ENCODE measurements at regions not wholly inside any gene's neighbourhood (a gene's known extent, or its start where the extent isn't known, plus 50 kb on each side); places are given as distances from the start of the nearest gene placed in this dataset.

DNA sequence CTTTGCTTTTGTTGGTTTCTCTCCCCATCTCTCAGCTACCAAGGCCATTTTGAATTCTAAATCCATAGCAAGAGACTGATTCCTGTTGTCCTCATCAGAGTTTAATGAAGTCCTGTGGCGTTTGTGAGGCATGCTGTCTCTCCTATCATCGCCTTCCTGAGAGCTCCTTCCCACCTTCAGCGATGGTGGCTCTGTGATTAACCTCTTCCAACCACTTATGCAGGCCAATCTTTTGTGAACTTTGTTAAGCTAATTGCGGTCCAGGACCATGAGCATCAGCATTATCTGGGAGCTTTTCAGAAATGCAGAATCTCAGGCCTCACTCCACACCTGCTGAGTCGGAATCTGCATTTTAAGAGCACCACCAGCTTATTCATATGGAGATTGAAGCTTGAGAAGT is 272.5 kb upstream of the CDYL start:
- no peak overlapping the region for H3K27ac ChIP-seq (ENCODE audit: low read depth, low read length)
- no peaks in the 10 kb centered on the region for H3K36me3 ChIP-seq (ENCODE audit: control insufficient read depth, insufficient read depth, low read length)
- H3K4me1 ChIP-seq (ENCODE audit: control insufficient read depth, insufficient read depth, low read length): peaks cover 20% of the 10 kb centered on the region
- no peak overlapping the region for H3K9ac ChIP-seq (ENCODE audit: low read length)
- no peaks in the 10 kb centered on the region for H3K27me3 ChIP-seq (ENCODE audit: control insufficient read depth, insufficient read depth, low read length)
- H3K4me3 ChIP-seq (ENCODE audit: low read depth, low read length): no peak overlapping the region
- peaks cover 3% of the 10 kb centered on the region; the same call in 1 of the 2 replicates for H3K9me3 ChIP-seq (ENCODE audit: control insufficient read depth, insufficient read depth, low read depth, low read length)

DNA sequence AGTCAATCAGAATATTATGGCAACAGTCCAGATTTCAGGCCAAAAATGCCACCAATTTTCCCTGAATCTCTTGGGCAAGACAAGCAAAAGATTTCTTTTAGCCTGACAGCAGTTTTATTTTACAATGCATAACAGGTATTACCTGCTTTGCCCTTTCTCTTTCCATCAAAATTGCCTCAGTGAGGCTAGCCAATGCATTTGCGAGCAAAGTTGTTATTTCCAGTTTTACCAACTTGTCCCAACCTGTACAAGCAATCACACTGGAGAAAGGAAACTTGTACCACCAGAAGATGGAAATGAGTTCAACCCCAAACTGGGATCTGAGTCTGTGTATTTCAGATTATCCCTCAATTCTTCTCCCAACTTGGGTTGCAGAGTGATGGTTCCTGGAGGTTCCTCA is 279.9 kb upstream of the CDYL start:
- Histone ChIP-seq H3K9ac (ENCODE audit: low read length) (no peak overlapping the region), H3K4me1 (ENCODE audit: control insufficient read depth, insufficient read depth, low read length) (no peaks in the 10 kb centered on the region), H3K4me3 (ENCODE audit: low read depth, low read length) (no peak overlapping the region), H3K27ac (ENCODE audit: low read depth, low read length) (no peak overlapping the region), H3K36me3 (ENCODE audit: control insufficient read depth, insufficient read depth, low read length) (no peaks in the 10 kb centered on the region), H3K27me3 (ENCODE audit: control insufficient read depth, insufficient read depth, low read length) (no peaks in the 10 kb centered on the region), H3K9me3 (ENCODE audit: control insufficient read depth, insufficient read depth, low read depth, low read length) (peaks cover 3% of the 10 kb centered on the region)

DNA sequence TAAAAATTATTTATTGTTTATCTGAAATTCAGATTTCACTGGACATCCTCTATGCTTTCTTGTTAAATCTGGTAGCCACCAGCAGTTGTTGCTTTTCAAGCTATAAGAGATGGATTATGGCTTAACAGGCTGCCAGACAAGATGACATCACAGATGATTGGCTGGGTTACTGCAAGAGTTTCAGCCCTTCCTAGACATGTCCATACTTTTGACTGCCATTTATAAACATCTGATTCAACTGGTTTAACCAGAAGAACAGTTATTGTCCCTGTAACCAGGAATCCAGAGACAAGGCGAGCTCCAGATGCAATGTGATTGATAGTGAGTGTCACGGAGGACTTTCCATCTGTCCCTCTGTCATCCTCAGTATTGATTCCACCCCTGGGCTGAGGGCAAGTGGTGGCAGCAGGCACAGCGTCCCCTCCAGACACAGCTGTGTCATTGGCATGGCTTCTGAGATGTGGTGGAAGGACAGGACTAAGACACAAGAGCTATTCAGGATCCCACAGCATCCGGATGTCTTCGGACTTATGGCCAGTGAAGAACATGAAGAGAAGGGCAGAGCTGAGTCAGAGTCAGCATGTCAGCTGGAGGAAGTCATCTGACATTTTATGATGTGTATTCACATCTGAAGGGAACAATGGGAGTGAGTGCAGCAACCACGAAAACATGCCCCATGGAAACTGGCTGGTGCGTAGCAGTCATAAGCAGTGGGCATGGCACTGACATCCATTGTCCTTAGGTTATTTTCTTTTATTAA is 284.5 kb upstream of the CDYL start:
- H3K36me3 ChIP-seq (ENCODE audit: control insufficient read depth, insufficient read depth, low read length): no peaks in the 10 kb centered on the region
- H3K4me1 ChIP-seq (ENCODE audit: control insufficient read depth, insufficient read depth, low read length): peaks cover 5% of the 10 kb centered on the region; the same call in 1 of the 2 replicates
- no peak overlapping the region for H3K9ac ChIP-seq (ENCODE audit: low read length)
- H3K27me3 ChIP-seq (ENCODE audit: control insufficient read depth, insufficient read depth, low read length): no peaks in the 10 kb centered on the region
- peaks cover 37% of the 10 kb centered on the region for H3K9me3 ChIP-seq (ENCODE audit: control insufficient read depth, insufficient read depth, low read depth, low read length)
- H3K4me3 ChIP-seq (ENCODE audit: low read depth, low read length): no peak overlapping the region
- no peak overlapping the region for H3K27ac ChIP-seq (ENCODE audit: low read depth, low read length)

DNA sequence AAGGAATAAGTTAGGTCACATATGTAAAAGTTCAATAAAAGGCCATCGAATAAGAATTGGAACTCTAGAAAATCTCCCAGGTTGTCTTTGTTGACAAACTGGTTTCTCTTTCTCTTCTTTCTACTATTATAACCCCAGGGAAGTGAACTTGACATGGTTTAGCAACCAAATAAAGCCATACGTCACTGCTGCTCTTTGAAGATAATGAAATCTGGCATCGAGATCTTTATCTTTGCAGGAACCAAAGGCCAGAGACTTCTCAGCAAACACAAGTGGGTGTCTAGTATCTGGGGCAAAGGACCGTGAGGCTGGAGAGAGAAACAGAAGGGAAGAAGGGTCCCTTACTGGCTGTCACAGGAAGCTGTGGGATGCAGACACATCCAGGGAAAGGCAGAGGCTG is 286.7 kb upstream of the CDYL start:
- Histone ChIP-seq H3K9ac (ENCODE audit: low read length) (no peak overlapping the region), H3K4me1 (ENCODE audit: control insufficient read depth, insufficient read depth, low read length) (peaks cover 11% of the 10 kb centered on the region), H3K27me3 (ENCODE audit: control insufficient read depth, insufficient read depth, low read length) (no peaks in the 10 kb centered on the region), H3K9me3 (ENCODE audit: control insufficient read depth, insufficient read depth, low read depth, low read length) (peaks cover 50% of the 10 kb centered on the region), H3K4me3 (ENCODE audit: low read depth, low read length) (no peak overlapping the region), H3K27ac (ENCODE audit: low read depth, low read length) (no peak overlapping the region), H3K36me3 (ENCODE audit: control insufficient read depth, insufficient read depth, low read length) (no peaks in the 10 kb centered on the region)

DNA sequence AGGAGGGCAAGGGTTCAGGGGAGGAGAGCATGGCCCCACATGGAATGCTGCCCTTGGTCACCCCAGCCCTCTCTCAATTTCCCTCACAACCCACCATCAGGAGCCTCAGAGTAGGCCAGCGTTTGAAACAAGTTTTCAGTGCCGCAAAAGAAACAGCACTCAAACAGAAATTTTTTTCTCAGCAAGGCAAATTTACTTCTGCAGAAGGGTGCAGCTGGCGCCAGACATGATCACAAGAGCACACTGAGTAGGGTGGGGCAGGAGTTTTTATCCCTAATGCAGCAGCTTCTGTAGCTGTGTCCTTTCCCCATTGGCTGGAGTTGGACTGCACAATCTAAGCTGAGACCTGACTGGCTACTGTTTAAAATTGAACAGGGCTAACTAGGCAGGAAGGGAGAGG is 287.8 kb upstream of the CDYL start:
- Histone ChIP-seq H3K9me3 (ENCODE audit: control insufficient read depth, insufficient read depth, low read depth, low read length) (peaks cover 50% of the 10 kb centered on the region), H3K9ac (ENCODE audit: low read length) (no peak overlapping the region), H3K4me3 (ENCODE audit: low read depth, low read length) (no peak overlapping the region), H3K27ac (ENCODE audit: low read depth, low read length) (no peak overlapping the region), H3K36me3 (ENCODE audit: control insufficient read depth, insufficient read depth, low read length) (no peaks in the 10 kb centered on the region), H3K27me3 (ENCODE audit: control insufficient read depth, insufficient read depth, low read length) (no peaks in the 10 kb centered on the region), H3K4me1 (ENCODE audit: control insufficient read depth, insufficient read depth, low read length) (peaks cover 11% of the 10 kb centered on the region)

DNA sequence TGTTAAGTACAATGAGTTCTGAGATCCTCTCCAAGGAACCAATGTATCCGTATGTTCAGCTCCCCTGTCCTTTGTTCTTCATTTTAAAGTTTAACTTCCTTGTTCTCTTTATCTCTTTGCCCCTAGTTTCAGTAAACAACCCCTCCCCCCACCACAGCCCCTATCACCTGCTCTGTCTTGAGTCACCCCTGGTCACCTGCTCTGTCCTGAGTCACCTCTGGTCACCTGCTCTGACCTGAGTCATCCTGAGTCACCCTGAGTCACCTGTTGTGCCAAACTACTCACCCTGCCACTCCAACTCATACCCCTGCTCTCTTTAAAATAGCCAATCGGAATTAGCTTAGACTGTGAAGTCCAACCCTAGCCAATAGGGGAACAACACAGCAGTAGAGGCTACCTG is 288.7 kb upstream of the CDYL start:
- Histone ChIP-seq H3K4me3 (ENCODE audit: low read depth, low read length) (no peak overlapping the region), H3K9me3 (ENCODE audit: control insufficient read depth, insufficient read depth, low read depth, low read length) (peaks cover 50% of the 10 kb centered on the region), H3K27ac (ENCODE audit: low read depth, low read length) (peak overlapping the region; percentile 33; the same call in 1 of the 2 replicates), H3K4me1 (ENCODE audit: control insufficient read depth, insufficient read depth, low read length) (peaks cover 11% of the 10 kb centered on the region), H3K9ac (ENCODE audit: low read length) (no peak overlapping the region), H3K27me3 (ENCODE audit: control insufficient read depth, insufficient read depth, low read length) (no peaks in the 10 kb centered on the region), H3K36me3 (ENCODE audit: control insufficient read depth, insufficient read depth, low read length) (no peaks in the 10 kb centered on the region)

DNA sequence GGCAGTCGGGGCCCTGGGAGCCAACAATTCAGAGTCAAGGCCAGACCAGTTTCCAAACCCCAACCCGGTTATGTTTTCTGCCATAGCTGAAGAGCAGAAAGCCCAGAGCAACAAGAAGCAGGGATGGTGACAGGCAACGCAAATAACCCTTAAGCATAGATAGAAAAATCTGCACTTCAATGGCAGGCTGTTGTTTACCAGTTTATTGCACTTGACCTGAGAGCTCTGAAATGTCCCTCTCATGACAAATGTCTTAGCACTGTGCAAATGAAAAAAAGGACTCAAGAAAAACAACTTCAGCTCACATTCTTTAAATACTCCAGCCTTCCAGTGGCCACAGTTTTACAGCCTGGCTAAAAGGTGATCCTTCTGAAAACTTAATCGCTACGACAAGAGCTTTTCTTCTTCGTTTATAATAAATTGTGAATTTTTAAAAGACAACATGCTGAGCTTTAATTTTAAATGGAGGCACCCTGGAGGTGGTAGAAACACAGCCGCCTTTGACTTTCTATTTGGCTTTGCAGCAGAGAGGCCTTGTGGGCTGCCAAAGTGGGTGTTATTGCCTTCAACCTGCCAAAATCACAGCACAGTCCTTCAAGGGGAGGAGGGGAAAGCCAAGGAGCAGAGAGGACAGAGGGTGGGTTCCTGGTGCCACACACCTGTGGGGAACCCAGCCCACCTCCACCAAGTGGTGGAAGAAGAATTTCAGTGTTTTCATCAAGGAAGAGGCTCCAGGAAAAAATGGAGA is 289.5 kb upstream of the CDYL start:
- H3K27ac ChIP-seq (ENCODE audit: low read depth, low read length): peak overlapping the region; percentile 33; the same call in 1 of the 2 replicates
- H3K9me3 ChIP-seq (ENCODE audit: control insufficient read depth, insufficient read depth, low read depth, low read length): peaks cover 48% of the 10 kb centered on the region
- no peak overlapping the region for H3K4me3 ChIP-seq (ENCODE audit: low read depth, low read length)
- no peaks in the 10 kb centered on the region for H3K36me3 ChIP-seq (ENCODE audit: control insufficient read depth, insufficient read depth, low read length)
- H3K27me3 ChIP-seq (ENCODE audit: control insufficient read depth, insufficient read depth, low read length): peaks cover 3% of the 10 kb centered on the region; the same call in 1 of the 2 replicates
- peaks cover 13% of the 10 kb centered on the region for H3K4me1 ChIP-seq (ENCODE audit: control insufficient read depth, insufficient read depth, low read length)
- peak overlapping the region; percentile 12 for H3K9ac ChIP-seq (ENCODE audit: low read length)

DNA sequence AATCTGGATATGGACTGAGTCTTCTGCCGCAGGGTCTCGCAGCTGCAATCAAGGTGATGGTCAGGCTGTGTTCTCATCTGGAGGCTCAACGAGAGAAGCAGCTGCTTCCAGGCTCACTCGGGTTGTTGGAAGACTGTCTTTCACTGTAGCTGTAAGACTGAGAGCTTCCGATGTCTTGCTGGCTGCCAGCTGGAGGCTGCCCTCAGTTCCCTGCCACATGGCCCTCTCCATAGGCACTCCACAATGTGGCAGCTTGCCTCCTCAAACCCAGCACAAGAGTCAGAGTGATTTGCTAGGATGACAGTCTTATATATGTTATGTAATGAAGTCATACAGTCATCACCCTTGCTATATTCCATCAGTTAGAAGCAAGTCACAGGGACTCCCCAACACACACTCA is 290.5 kb upstream of the CDYL start:
- no peak overlapping the region for H3K27ac ChIP-seq (ENCODE audit: low read depth, low read length)
- no peak overlapping the region for H3K4me3 ChIP-seq (ENCODE audit: low read depth, low read length)
- peaks cover 46% of the 10 kb centered on the region for H3K9me3 ChIP-seq (ENCODE audit: control insufficient read depth, insufficient read depth, low read depth, low read length)

DNA sequence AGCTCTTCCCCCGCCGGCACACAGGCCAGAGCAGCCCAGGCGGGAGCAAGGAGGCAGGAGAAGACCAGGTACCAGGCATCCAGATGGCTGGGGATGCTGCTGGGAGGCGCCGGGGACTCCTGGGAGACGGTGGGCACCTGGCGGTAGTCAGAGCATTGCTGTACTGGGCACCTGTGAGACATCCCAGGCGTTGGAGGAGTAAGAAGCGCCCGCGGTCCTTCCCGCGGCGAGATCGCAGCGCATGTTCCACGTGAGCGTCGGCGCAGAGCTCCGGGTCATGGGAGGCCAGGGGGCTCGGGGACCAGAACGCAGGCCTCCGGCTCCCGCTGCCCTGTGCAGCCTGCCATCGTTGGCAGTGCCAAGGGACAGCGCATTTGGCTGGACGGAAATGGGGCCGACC is 293.7 kb upstream of the CDYL start:
- peaks cover 16% of the 10 kb centered on the region for H3K9me3 ChIP-seq (ENCODE audit: control insufficient read depth, insufficient read depth, low read depth, low read length)
- H3K9ac ChIP-seq (ENCODE audit: low read length): no peak overlapping the region
- peaks cover 4% of the 10 kb centered on the region; the same call in 1 of the 2 replicates for H3K27me3 ChIP-seq (ENCODE audit: control insufficient read depth, insufficient read depth, low read length)
- no peak overlapping the region for H3K27ac ChIP-seq (ENCODE audit: low read depth, low read length)
- H3K4me1 ChIP-seq (ENCODE audit: control insufficient read depth, insufficient read depth, low read length): peaks cover 29% of the 10 kb centered on the region
- no peaks in the 10 kb centered on the region for H3K36me3 ChIP-seq (ENCODE audit: control insufficient read depth, insufficient read depth, low read length)
- no peak overlapping the region for H3K4me3 ChIP-seq (ENCODE audit: low read depth, low read length)

More for the DNA sequence above, 290.5 kb upstream of the CDYL start:
- Histone ChIP-seq H3K9ac (ENCODE audit: low read length) (no peak overlapping the region), H3K36me3 (ENCODE audit: control insufficient read depth, insufficient read depth, low read length) (no peaks in the 10 kb centered on the region), H3K27me3 (ENCODE audit: control insufficient read depth, insufficient read depth, low read length) (peaks cover 4% of the 10 kb centered on the region; the same call in 1 of the 2 replicates), H3K4me1 (ENCODE audit: control insufficient read depth, insufficient read depth, low read length) (peaks cover 23% of the 10 kb centered on the region)

DNA sequence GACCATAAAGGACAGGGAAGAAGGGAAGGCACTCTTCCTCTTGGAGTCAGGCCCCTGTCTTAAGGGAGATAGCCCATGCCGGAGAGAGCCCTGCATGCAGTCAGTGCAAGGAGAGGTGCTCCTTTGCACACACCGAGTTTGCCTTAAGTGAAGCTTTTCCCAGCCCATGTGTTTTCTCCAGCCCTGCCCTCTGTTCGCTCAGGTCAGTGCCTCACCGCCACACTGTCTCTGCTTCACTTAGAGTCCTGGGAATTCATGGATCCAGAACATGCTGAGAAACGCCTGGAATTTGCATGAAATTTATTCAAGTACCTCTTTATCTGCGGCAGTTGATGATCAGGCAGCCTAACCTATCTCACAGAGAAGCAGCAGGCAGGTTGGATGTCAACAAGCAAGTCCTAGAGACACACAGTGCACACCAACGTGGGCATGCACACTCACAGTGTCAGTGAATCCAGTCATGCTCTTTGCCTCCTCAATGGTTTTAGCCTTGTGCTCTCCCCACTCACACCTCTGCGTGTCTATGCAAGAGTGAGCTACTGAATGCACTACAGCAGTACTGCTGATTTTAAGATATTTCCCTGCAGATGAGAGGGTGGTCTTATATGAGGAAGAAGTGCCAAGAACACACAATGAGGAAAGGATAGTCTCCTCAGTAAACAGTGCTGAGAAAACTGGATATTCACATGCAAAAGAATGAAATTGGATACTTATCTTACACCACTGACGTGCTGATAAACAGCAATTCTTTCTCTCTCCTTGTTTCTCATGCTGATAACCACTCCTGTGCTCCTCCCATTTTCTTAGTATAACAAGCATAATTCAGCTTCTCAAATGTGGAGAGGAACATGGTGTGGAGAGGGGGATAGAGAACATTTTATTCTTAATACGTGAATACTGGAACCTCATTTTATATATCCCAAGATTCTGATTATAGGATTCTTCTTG is 295.1 kb upstream of the CDYL start:
- Histone ChIP-seq H3K4me3 (ENCODE audit: low read depth, low read length) (no peak overlapping the region), H3K36me3 (ENCODE audit: control insufficient read depth, insufficient read depth, low read length) (no peaks in the 10 kb centered on the region), H3K9ac (ENCODE audit: low read length) (no peak overlapping the region), H3K4me1 (ENCODE audit: control insufficient read depth, insufficient read depth, low read length) (peaks cover 19% of the 10 kb centered on the region), H3K27me3 (ENCODE audit: control insufficient read depth, insufficient read depth, low read length) (peaks cover 4% of the 10 kb centered on the region; the same call in 1 of the 2 replicates), H3K27ac (ENCODE audit: low read depth, low read length) (no peak overlapping the region), H3K9me3 (ENCODE audit: control insufficient read depth, insufficient read depth, low read depth, low read length) (peaks cover 10% of the 10 kb centered on the region)

Measured in HUES6 (cell line).